HCT116 (cell line): ENCODE measurements at regions not wholly inside any gene's neighbourhood (a gene's known extent, or its start where the extent isn't known, plus 50 kb on each side); places are given as distances from the start of the nearest gene placed in this dataset.
"Not testable (repeated sequence)": the region's sequence is repeated elsewhere in the genome, so short reads cannot be mapped to it uniquely, and the experiment has no call there.

Experiments
- ATAC-seq: fragments of 200-7000 bp; cut with Tn5 transposase; 2 replicates; pipeline ENCODE4 v1.9.1; 2020; ENCODE audit warnings: mild to moderate bottlenecking, moderate library complexity
- BruUV-seq: library from RNA; stranded (reverse); fragments of 400-500 nt; replicated peaks from 2 replicates; lab custom pipeline; 2021; lab: Mats Ljungman, UMichigan
- CTCF ChIA-PET: fragments of 300-600 bp; sonication (Branson Sonifier 250); formaldehyde crosslinking; loops from one replicate; lab custom pipeline; 2021; ENCODE audit warnings: antibody characterized with exemption; lab: Charles Lee
- POLR2A ChIA-PET: fragments of 300-600, 350-600 bp; sonication (Branson Sonifier 250); formaldehyde crosslinking; loops from one replicate; lab custom pipeline; 2021; ENCODE audit warnings: antibody characterized with exemption; lab: Charles Lee
- RAD21 ChIA-PET, 2 experiments: fragments of 300-600 bp; sonication (Branson Sonifier 250); formaldehyde crosslinking; loops; one replicate each; lab custom pipeline; 2023; ENCODE audit warnings: low total read pairs in 2 of 2; ENCODE audit not compliant: uncharacterized antibody in 2 of 2, unreplicated experiment in 2 of 2, low non-redundant PET in 1 of 2; lab: Charles Lee
- DNase-seq: peaks from one replicate; pipeline ENCODE4 v3.0.0-alpha.2; 2010; ENCODE audit warnings: low read depth, low spot score
- H2AFZ ChIP-seq: fragments of 200-600 bp; shearing (Covaris generic), sonication (generic); 2 replicates; pipeline ENCODE4 v1.6.1; 2017; ENCODE audit warnings: low read depth, mixed run types, mixed read lengths, antibody characterized with exemption, low read length; ENCODE audit not compliant: poor library complexity, severe bottlenecking
- H3K27ac ChIP-seq: 2 replicates; pipeline ENCODE4 v1.5.1; 2012; ENCODE audit warnings: low read depth, low read length
- H3K27me3 ChIP-seq: fragments of 200-600 bp; sonication (generic); 2 replicates; pipeline ENCODE4 v1.6.1; 2016; ENCODE audit warnings: mixed run types, low read length, mixed read lengths; ENCODE audit not compliant: insufficient read depth
- H3K36me3 ChIP-seq, 2 experiments: fragments of 200-500 bp in 1 of 2; fragments of 200-600 bp in 1 of 2; sonication (Bioruptor generic) in 1 of 2; sonication (generic) in 1 of 2; 2 replicates each; pipeline versions ENCODE4 v1.5.1 to v1.6.1; 2014 to 2016; ENCODE audit warnings: low read length in 2 of 2, inconsistent platforms in 1 of 2, mixed read lengths in 1 of 2, mixed run types in 1 of 2; ENCODE audit not compliant: insufficient read depth in 2 of 2, control insufficient read depth in 1 of 2
- H3K4me1 ChIP-seq, 2 experiments: fragments of 200-600 bp in 1 of 2; sonication (generic) in 1 of 2; 2 replicates each; pipeline versions ENCODE4 v1.5.1 to v1.6.1; 2012 to 2017; ENCODE audit warnings: low read length in 2 of 2, inconsistent platforms in 1 of 2, mild to moderate bottlenecking in 1 of 2, mixed read lengths in 1 of 2, mixed run types in 1 of 2, moderate library complexity in 1 of 2; ENCODE audit not compliant: insufficient read depth in 2 of 2, control insufficient read depth in 1 of 2
- H3K4me2 ChIP-seq: fragments of 200-600 bp; sonication (generic); 2 replicates; pipeline ENCODE4 v1.6.1; 2017; ENCODE audit warnings: mixed run types, low read length, mixed read lengths
- H3K4me3 ChIP-seq, 2 experiments: fragments of 200-600 bp in 1 of 2; sonication (generic) in 1 of 2; replicated peaks in 1 of 2; 2 replicates each; pipeline ENCODE4 v1.5.1; 2011 to 2016; ENCODE audit warnings: low read length in 2 of 2, control low read depth in 1 of 2, low read depth in 1 of 2, mild to moderate bottlenecking in 1 of 2, mixed read lengths in 1 of 2, mixed run types in 1 of 2
- H3K79me2 ChIP-seq: fragments of 200-600 bp; sonication (generic); 2 replicates; pipeline ENCODE4 v1.6.1; 2017; ENCODE audit warnings: mild to moderate bottlenecking, mixed run types, low read length, moderate library complexity, mixed read lengths; ENCODE audit not compliant: insufficient read depth
- H3K9ac ChIP-seq: fragments of 200-600 bp; sonication (generic); 2 replicates; pipeline ENCODE4 v1.6.1; 2016; ENCODE audit warnings: low read length, mixed read lengths
- H3K9me2 ChIP-seq: fragments of 200-600 bp; sonication (generic), shearing (Covaris generic); 2 replicates; pipeline ENCODE4 v1.6.1; 2017; ENCODE audit warnings: mixed run types, mild to moderate bottlenecking, moderate library complexity; ENCODE audit not compliant: insufficient read depth
- H3K9me3 ChIP-seq, 2 experiments: fragments of 200-500 bp in 1 of 2; fragments of 200-600 bp in 1 of 2; sonication (Bioruptor generic) in 1 of 2; sonication (generic) in 1 of 2; 2 replicates each; pipeline ENCODE4 v1.6.1; 2014 to 2017; ENCODE audit warnings: low read length in 2 of 2, mixed read lengths in 2 of 2, inconsistent platforms in 1 of 2, low read depth in 1 of 2, mild to moderate bottlenecking in 1 of 2, mixed run types in 1 of 2, moderate library complexity in 1 of 2; ENCODE audit not compliant: control insufficient read depth in 1 of 2, insufficient read depth in 1 of 2
- H4K20me1 ChIP-seq: fragments of 200-600 bp; sonication (generic), shearing (Covaris generic); 2 replicates; pipeline ENCODE4 v1.6.1; 2017; ENCODE audit warnings: mixed run types, mild to moderate bottlenecking, moderate library complexity; ENCODE audit not compliant: insufficient read depth
- POLR2AphosphoS5 ChIP-seq: IDR thresholded peaks from 2 replicates; pipeline ENCODE4 v1.6.1; 2011; ENCODE audit warnings: mild to moderate bottlenecking, low read depth, low read length, moderate library complexity
- RAD21 ChIP-seq: IDR thresholded peaks from 2 replicates; pipeline ENCODE4 v1.6.1; 2012; ENCODE audit warnings: low read depth, mild to moderate bottlenecking
- YY1 ChIP-seq: IDR thresholded peaks from 2 replicates; pipeline ENCODE4 v1.6.1; 2011; ENCODE audit warnings: low read length, low read depth, moderate library complexity, mild to moderate bottlenecking; ENCODE audit not compliant: insufficient replicate concordance; ENCODE audit errors: extremely low read depth
- intact Hi-C: fragments of 100-400 bp; cut with micrococcal nuclease; formaldehyde crosslinking; loops from 2 replicates; pipeline ENCODE4 v1.10.0; 2022
- TF ChIP-seq, protein P1 (sequence below), 3 experiments: fragments of 200-600 bp in 1 of 3; sonication (generic) in 1 of 3; IDR thresholded peaks in 2 of 3; conservative IDR thresholded peaks in 1 of 3; 2 replicates each; pipeline ENCODE4 v1.5.1; 2012 to 2017; ENCODE audit warnings: low read depth in 2 of 3, low read length in 2 of 3, antibody characterized with exemption in 1 of 3, borderline replicate concordance in 1 of 3, control low read depth in 1 of 3, mild to moderate bottlenecking in 1 of 3, mixed read lengths in 1 of 3, mixed run types in 1 of 3, moderate library complexity in 1 of 3; ENCODE audit not compliant: insufficient read depth in 1 of 3

DNA sequence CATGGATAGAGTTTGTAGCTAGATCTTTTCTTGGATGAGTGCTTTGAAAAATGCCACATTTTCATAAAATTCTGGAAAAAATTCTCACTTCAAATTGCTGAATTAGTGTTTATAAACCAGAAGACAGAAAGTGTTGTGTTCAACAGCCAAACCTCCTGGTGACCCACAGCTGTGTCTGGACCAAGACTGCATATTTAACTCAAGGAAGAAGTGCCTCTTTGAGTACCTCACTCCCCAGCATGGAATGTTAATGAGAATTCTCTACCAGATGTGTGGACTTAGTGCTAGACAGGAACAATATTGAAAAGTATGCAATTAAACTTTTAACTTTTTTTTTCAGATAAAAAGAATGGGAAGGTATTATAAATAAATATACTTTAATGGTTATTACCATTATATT, 609.3 kb downstream of the COL12A1 start:
- Histone ChIP-seq H3K4me2 (no peak overlapping the region), H2AFZ (no peak overlapping the region), H3K4me1 (no peaks in the 10 kb centered on the region), H3K27me3 (no peaks in the 10 kb centered on the region), H3K9me3 (no peaks in the 10 kb centered on the region), H3K79me2 (no peaks in the 10 kb centered on the region), H3K9ac (no peak overlapping the region), H3K27ac (no peak overlapping the region), H3K9me2 (no peaks in the 10 kb centered on the region)
- ChIA-PET POLR2A (no interaction called here), RAD21 (no interaction called here), CTCF (interaction anchor here (1.5 kb wide), 1 partner anchor 11 kb away, joined by 3 read pairs; no protein-coding TSS in a partner anchor)
- intact Hi-C loops: no loop called here
- no peak for ATAC-seq
- TF ChIP-seq POLR2AphosphoS5: no peak
- TF ChIP-seq YY1: no peak
- TF ChIP-seq, all 23 proteins: peak for 0
- DNase-seq: no peak
- no peak overlapping the region for H3K4me3 ChIP-seq
- H3K36me3 ChIP-seq: no peaks in the 10 kb centered on the region
- BruUV-seq: no TSS peak
- no peaks in the 10 kb centered on the region for H4K20me1 ChIP-seq

DNA sequence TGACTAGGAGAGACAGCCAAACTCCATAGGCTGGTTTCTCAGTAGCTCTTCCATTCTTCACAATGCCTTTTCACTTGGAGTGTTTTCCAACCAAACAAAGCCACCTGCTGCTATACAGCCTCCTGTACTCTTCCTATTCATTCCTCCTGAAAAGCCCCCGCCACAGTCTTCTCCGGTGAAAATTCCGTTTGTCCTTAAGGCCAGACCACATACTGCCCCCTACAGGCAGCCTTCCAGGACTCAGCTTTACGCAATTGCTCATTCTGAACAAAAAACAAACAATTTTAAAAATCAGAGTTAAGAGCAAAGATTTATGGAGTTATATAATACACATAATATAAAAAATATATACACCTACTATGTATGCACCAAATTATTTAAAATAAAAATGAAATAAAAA, 611.5 kb downstream of the COL12A1 start:
- H3K9ac ChIP-seq, H3K36me3 ChIP-seq, H3K4me3 ChIP-seq, H3K9me3 ChIP-seq, H4K20me1 ChIP-seq, POLR2A ChIA-PET, H3K27ac ChIP-seq, BruUV-seq, DNase-seq, H3K79me2 ChIP-seq, H3K4me2 ChIP-seq, H2AFZ ChIP-seq, RAD21 ChIA-PET, H3K9me2 ChIP-seq, H3K4me1 ChIP-seq, H3K27me3 ChIP-seq: not testable (repeated sequence)
- 0 out of 2 replicates have a peak, but pooled peaks have one; percentile 10 for TF ChIP-seq RAD21
- TF ChIP-seq, protein P1, sequence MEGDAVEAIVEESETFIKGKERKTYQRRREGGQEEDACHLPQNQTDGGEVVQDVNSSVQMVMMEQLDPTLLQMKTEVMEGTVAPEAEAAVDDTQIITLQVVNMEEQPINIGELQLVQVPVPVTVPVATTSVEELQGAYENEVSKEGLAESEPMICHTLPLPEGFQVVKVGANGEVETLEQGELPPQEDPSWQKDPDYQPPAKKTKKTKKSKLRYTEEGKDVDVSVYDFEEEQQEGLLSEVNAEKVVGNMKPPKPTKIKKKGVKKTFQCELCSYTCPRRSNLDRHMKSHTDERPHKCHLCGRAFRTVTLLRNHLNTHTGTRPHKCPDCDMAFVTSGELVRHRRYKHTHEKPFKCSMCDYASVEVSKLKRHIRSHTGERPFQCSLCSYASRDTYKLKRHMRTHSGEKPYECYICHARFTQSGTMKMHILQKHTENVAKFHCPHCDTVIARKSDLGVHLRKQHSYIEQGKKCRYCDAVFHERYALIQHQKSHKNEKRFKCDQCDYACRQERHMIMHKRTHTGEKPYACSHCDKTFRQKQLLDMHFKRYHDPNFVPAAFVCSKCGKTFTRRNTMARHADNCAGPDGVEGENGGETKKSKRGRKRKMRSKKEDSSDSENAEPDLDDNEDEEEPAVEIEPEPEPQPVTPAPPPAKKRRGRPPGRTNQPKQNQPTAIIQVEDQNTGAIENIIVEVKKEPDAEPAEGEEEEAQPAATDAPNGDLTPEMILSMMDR (IDR thresholded peaks at IDR 0.05 in 2 of 3, conservative IDR thresholded peaks at IDR 0.05 in 1 of 3; ENCODE audit: borderline replicate concordance in 1 of 3, insufficient read depth in 1 of 3, low read depth in 2 of 3, low read length in 2 of 3): peak in 1 of 3 experiments; percentile 3; a peak in 1 of 6 replicates
- CTCF ChIA-PET: interaction anchor here (0.7 to 1.0 kb wide), 2 partner anchors 11 to 1372 kb away, joined by 4 to 7 read pairs; no protein-coding TSS in a partner anchor
- intact Hi-C loops: loop anchor here (5.0 kb wide), 1 partner anchor 187 kb away; no protein-coding TSS in a partner anchor
- ATAC-seq: peak; percentile 81
